Retinal pigment epithelial cell (primary cell): ENCODE measurements at regions not wholly inside any gene's neighbourhood (a gene's known extent, or its start where the extent isn't known, plus 50 kb on each side); places are given as distances from the start of the nearest gene placed in this dataset.

Source experiments
- DNase-seq: peaks from one replicate; pipeline ENCODE4 v3.0.0-alpha.2; 2010; ENCODE audit warnings: low read depth
- H3K4me3 ChIP-seq: 2 replicates; pipeline ENCODE4 v1.5.1; 2011; ENCODE audit warnings: mild to moderate bottlenecking, low read length, control low read depth, moderate library complexity
- CTCF ChIP-seq: conservative IDR thresholded peaks from 2 replicates; pipeline ENCODE4 v1.5.1; 2011; ENCODE audit warnings: low read depth, low read length, control low read depth, inconsistent platforms

- H3K4me3 ChIP-seq, result no peak overlapping the region
- no peak for TF ChIP-seq CTCF
- DNase-seq, result no peak
These were observed 199.6 kb downstream of the HERPUD2 start for GRCh38 chr7:35495377-35495776.

- no peak for DNase-seq
- no peak for TF ChIP-seq CTCF
- H3K4me3 ChIP-seq, result no peak overlapping the region
These were observed 200.5 kb downstream of the HERPUD2 start for GRCh38 chr7:35494407-35494806.

DNA sequence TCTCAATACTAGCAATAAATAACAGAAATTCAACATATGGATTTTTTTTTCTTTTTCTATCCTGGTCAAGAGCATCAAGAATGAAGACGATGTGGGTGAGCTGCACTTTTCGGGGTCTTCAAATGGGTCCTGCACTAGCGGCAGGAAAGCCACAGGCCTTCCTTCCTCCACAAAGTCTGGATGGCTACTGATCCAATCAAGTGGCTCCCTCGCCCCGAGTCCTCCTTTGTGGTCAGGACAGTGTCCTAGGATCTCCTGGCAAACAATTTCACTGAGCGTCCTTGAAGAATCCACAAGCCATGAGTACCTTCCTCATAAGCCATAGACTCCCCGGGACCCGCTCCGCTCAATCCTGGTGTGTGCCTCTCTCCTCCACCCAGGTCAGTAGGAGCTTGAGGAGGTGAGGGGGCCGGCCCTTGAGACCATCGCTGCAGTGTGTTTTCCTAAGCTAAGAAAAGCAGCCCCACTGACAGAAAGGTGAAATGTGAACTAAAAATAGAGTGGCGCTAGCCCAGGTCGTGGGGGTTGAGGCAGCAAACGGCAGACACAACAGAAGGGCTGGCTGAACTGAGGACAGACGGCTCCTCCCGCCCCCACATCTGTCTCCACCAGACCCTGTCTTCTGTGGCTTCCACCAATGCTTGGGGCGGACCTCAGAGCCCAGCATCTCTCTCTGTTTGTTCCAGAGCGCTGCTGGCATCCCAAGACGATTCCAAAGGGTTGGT lies 202.3 kb downstream of the HERPUD2 start:
- TF ChIP-seq CTCF, result no peak
- no peak overlapping the region for H3K4me3 ChIP-seq
- no peak for DNase-seq

GRCh38 chr7:35491233-35491632 lies 203.7 kb downstream of the HERPUD2 start:
- no peak overlapping the region for H3K4me3 ChIP-seq
- no peak for DNase-seq
- no peak for TF ChIP-seq CTCF

DNA sequence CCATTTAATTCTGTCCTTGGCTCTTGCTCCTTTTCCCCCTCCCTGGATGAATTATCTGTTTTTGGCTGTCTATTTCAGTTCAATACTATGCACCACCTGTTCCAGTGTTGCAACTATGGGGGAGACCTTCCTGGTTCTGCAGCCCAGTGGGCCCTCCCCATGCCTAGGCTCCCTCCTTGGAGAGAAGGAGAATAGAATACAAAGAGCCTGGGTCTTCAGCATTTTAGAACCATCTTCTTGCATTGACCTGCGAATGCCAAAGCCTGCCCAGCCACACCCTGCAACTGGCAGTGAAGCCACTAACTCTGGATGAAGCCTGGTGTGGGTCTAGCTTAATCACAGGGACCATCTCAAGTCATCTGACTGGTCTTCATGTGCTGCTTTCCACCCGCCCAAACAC lies 207.1 kb downstream of the HERPUD2 start:
- H3K4me3 ChIP-seq, result no peak overlapping the region
- TF ChIP-seq CTCF, result no peak
- no peak for DNase-seq

- no peak overlapping the region for H3K4me3 ChIP-seq
- TF ChIP-seq CTCF, result no peak
- no peak for DNase-seq
These were observed 207.5 kb downstream of the HERPUD2 start for GRCh38 chr7:35487402-35487801.

- TF ChIP-seq CTCF, result no peak
- peak; percentile 28 for DNase-seq
These were observed 209.5 kb downstream of the HERPUD2 start for GRCh38 chr7:35485436-35485835.

More at GRCh38 chr7:35485436-35485835, 209.5 kb downstream of the HERPUD2 start:
- no peak overlapping the region for H3K4me3 ChIP-seq
